NCI-H748 (cell line): ENCODE measurements at regions not wholly inside any gene's neighbourhood (a gene's known extent, or its start where the extent isn't known, plus 50 kb on each side); places are given as distances from the start of the nearest gene placed in this dataset.
A peak's percentile ranks its signal among the peaks of the same experiment; 100 is the strongest.
"Not testable (repeated sequence)": the region's sequence is repeated elsewhere in the genome, so short reads cannot be mapped to it uniquely, and the experiment has no call there.

Experiments used
- DNase-seq: peaks from one replicate; lab custom pipeline; 2025; ENCODE audit not compliant: unreplicated experiment; lab: John Stamatoyannopoulos, UW

- DNase-seq: peak; percentile 1
These were observed 495.2 kb upstream of the EPHA6 start for GRCh38 chr3:96319166-96319565.

GRCh38 chr3:96324087-96324486, 490.3 kb upstream of the EPHA6 start:
- DNase-seq: no peak

- DNase-seq: no peak
These were observed 483.6 kb upstream of the EPHA6 start for GRCh38 chr3:96330795-96331194.

- DNase-seq: peak; percentile 26
These were observed 483.1 kb upstream of the EPHA6 start for GRCh38 chr3:96331341-96331740.

- DNase-seq: no peak
These were observed 479.6 kb upstream of the EPHA6 start for GRCh38 chr3:96334779-96335178.

- peak; percentile 51 for DNase-seq
These were observed 467.1 kb upstream of the EPHA6 start for GRCh38 chr3:96347289-96347688.

GRCh38 chr3:96351598-96351997, 462.8 kb upstream of the EPHA6 start:
- DNase-seq: not testable (repeated sequence)

GRCh38 chr3:96354106-96354505, 460.3 kb upstream of the EPHA6 start:
- DNase-seq: no peak

- DNase-seq: no peak
These were observed 459.7 kb upstream of the EPHA6 start for GRCh38 chr3:96354742-96355141.

GRCh38 chr3:96361241-96361640, 453.2 kb upstream of the EPHA6 start:
- no peak for DNase-seq

GRCh38 chr3:96370637-96371036, 443.8 kb upstream of the EPHA6 start:
- DNase-seq: no peak

- no peak for DNase-seq
These were observed 404.2 kb upstream of the EPHA6 start for GRCh38 chr3:96410006-96410730.

GRCh38 chr3:96416549-96417255, 397.7 kb upstream of the EPHA6 start:
- no peak for DNase-seq

GRCh38 chr3:96428097-96428496, 386.3 kb upstream of the EPHA6 start:
- no peak for DNase-seq

- DNase-seq: no peak
These were observed 384.3 kb upstream of the EPHA6 start for GRCh38 chr3:96430079-96430478.

GRCh38 chr3:96434651-96435050, 379.7 kb upstream of the EPHA6 start:
- DNase-seq: no peak

GRCh38 chr3:96449346-96449745, 365.0 kb upstream of the EPHA6 start:
- no peak for DNase-seq

GRCh38 chr3:96449803-96450202, 364.6 kb upstream of the EPHA6 start:
- peak; percentile 91 for DNase-seq

GRCh38 chr3:96450699-96451098, 363.7 kb upstream of the EPHA6 start:
- no peak for DNase-seq

- no peak for DNase-seq
These were observed 348.9 kb upstream of the EPHA6 start for GRCh38 chr3:96465521-96465920.

- DNase-seq: no peak
These were observed 348.0 kb upstream of the EPHA6 start for GRCh38 chr3:96466441-96466840.

- no peak for DNase-seq
These were observed 346.8 kb upstream of the EPHA6 start for GRCh38 chr3:96467639-96468038.

- DNase-seq: no peak
These were observed 335.9 kb upstream of the EPHA6 start for GRCh38 chr3:96478496-96478895.
